ENCODE measurements at regions not wholly inside any gene's neighbourhood (a gene's known extent, or its start where the extent isn't known, plus 50 kb on each side); places are given as distances from the start of the nearest gene placed in this dataset.
"Not testable (repeated sequence)": the region's sequence is repeated elsewhere in the genome, so short reads cannot be mapped to it uniquely, and the experiment has no call there.

- no peak for DNase-seq
Observed at GRCh38 chr14:30271811-30272323, 287.1 kb upstream of the G2E3 start.

- no peak for DNase-seq
Observed at GRCh38 chr14:30272848-30273832, 285.8 kb upstream of the G2E3 start.

GRCh38 chr14:30275604-30276003 lies 283.4 kb upstream of the G2E3 start:
- no peak for DNase-seq

- DNase-seq, result no peak
Observed at GRCh38 chr14:30277268-30277667, 281.7 kb upstream of the G2E3 start.

- not testable (repeated sequence) for DNase-seq
Observed at GRCh38 chr14:30278856-30279255, 280.1 kb upstream of the G2E3 start.

- DNase-seq, result peak; percentile 47
Observed at GRCh38 chr14:30283822-30284446, 275.0 kb upstream of the G2E3 start.

GRCh38 chr14:30284808-30285207 lies 274.1 kb upstream of the G2E3 start:
- no peak for DNase-seq

- no peak for DNase-seq
Observed at GRCh38 chr14:30287579-30288445, 271.1 kb upstream of the G2E3 start.

- no peak for DNase-seq
Observed at GRCh38 chr14:30290001-30290400, 269.0 kb upstream of the G2E3 start.

- DNase-seq, result no peak
Observed at GRCh38 chr14:30291216-30291615, 267.7 kb upstream of the G2E3 start.

GRCh38 chr14:30292541-30292940 lies 266.4 kb upstream of the G2E3 start:
- DNase-seq, result no peak

GRCh38 chr14:30295980-30296379 lies 263.0 kb upstream of the G2E3 start:
- no peak for DNase-seq

- no peak for DNase-seq
Observed at GRCh38 chr14:30296931-30297405, 262.0 kb upstream of the G2E3 start.

GRCh38 chr14:30297876-30298795 lies 260.8 kb upstream of the G2E3 start:
- no peak for DNase-seq

- no peak for DNase-seq
Observed at GRCh38 chr14:30299915-30300314, 259.0 kb upstream of the G2E3 start.

- no peak for DNase-seq
Observed at GRCh38 chr14:30303350-30303749, 255.6 kb upstream of the G2E3 start.

- no peak for DNase-seq
Observed at GRCh38 chr14:30305346-30305745, 253.6 kb upstream of the G2E3 start.

GRCh38 chr14:30309405-30309804 lies 249.6 kb upstream of the G2E3 start:
- DNase-seq, result no peak

GRCh38 chr14:30312214-30312613 lies 246.7 kb upstream of the G2E3 start:
- peak; percentile 5 for DNase-seq

GRCh38 chr14:30317729-30318128 lies 241.2 kb upstream of the G2E3 start:
- no peak for DNase-seq

- DNase-seq, result no peak
Observed at GRCh38 chr14:30322819-30323218, 236.1 kb upstream of the G2E3 start.

GRCh38 chr14:30330033-30330432 lies 228.9 kb upstream of the G2E3 start:
- no peak for DNase-seq
